ENCODE measurements at regions not wholly inside any gene's neighbourhood (a gene's known extent, or its start where the extent isn't known, plus 50 kb on each side); places are given as distances from the start of the nearest gene placed in this dataset.

DNA sequence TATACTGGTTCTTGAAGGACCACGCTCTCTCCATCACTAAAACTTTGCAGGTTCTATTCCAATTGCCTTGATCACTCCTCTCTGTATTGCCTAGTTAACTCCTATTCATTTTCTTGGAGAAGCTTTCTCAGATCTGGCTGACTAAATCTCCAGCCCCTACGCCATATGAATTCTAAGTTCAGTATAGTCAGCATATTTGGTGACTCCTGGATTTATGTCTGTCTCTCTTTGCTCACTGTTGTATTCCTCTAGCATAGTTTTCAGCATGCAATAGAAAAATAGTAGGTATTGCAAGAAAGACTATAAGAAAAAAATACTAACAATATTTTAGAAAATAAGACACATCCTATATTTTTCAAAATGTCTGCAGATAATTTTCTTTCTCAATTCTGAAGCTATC, 579.7 kb downstream of the CDH11 start:
- TF ChIP-seq, protein P1, sequence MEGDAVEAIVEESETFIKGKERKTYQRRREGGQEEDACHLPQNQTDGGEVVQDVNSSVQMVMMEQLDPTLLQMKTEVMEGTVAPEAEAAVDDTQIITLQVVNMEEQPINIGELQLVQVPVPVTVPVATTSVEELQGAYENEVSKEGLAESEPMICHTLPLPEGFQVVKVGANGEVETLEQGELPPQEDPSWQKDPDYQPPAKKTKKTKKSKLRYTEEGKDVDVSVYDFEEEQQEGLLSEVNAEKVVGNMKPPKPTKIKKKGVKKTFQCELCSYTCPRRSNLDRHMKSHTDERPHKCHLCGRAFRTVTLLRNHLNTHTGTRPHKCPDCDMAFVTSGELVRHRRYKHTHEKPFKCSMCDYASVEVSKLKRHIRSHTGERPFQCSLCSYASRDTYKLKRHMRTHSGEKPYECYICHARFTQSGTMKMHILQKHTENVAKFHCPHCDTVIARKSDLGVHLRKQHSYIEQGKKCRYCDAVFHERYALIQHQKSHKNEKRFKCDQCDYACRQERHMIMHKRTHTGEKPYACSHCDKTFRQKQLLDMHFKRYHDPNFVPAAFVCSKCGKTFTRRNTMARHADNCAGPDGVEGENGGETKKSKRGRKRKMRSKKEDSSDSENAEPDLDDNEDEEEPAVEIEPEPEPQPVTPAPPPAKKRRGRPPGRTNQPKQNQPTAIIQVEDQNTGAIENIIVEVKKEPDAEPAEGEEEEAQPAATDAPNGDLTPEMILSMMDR (IDR thresholded peaks at IDR 0.05), result no peak
- TF ChIP-seq POLR2A (IDR thresholded peaks at IDR 0.05), result no peak

Data from uterus (tissue), 2 donors.